Esophagus muscularis mucosa (tissue), 3 donors: ENCODE measurements at regions not wholly inside any gene's neighbourhood (a gene's known extent, or its start where the extent isn't known, plus 50 kb on each side); places are given as distances from the start of the nearest gene placed in this dataset.

Source experiments
- POLR2A ChIP-seq: fragments of 450-650 bp; IDR thresholded peaks from one replicate; pipeline ENCODE4 v1.6.1; 2017; ENCODE audit warnings: antibody characterized with exemption, moderate library complexity, mild to moderate bottlenecking, low read depth
- POLR2AphosphoS5 ChIP-seq, 2 donors: sonication (generic); formaldehyde crosslinking; IDR thresholded peaks; one replicate each; pipeline ENCODE4 v1.6.1; 2017; ENCODE audit warnings: antibody characterized with exemption in 2 of 2
- TF ChIP-seq, protein P1 (sequence below), 3 experiments: fragments of 200-600 bp in 2 of 3; fragments of 450-650 bp in 1 of 3; sonication (generic) in 2 of 3; IDR thresholded peaks; one replicate each; pipeline ENCODE4 v1.5.1; 2017 to 2019; ENCODE audit warnings: antibody characterized with exemption in 3 of 3, mild to moderate bottlenecking in 2 of 3, moderate library complexity in 1 of 3

DNA sequence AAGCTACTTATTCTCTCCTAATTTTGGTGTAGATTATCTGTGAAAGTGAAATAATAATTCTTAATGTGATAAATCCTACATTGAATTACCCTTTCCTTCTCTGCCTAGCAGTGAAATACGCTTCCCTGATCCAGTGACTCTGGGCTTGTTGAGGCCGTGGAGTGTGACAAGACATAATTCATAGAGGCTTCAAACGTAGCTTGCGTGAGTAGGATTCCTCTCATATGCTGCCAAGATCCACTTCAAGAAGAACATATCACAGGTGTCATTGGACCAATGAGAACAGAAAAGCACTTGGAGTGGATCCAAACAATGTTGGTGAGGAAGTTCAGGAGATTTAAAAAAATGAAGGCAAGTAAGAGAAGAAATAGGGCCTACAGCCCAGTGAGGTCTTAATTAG lies 221.3 kb upstream of the TMEFF2 start:
- TF ChIP-seq POLR2AphosphoS5 (IDR thresholded peaks at IDR 0.05) (no peak), POLR2A (no peak)
- TF ChIP-seq, protein P1, sequence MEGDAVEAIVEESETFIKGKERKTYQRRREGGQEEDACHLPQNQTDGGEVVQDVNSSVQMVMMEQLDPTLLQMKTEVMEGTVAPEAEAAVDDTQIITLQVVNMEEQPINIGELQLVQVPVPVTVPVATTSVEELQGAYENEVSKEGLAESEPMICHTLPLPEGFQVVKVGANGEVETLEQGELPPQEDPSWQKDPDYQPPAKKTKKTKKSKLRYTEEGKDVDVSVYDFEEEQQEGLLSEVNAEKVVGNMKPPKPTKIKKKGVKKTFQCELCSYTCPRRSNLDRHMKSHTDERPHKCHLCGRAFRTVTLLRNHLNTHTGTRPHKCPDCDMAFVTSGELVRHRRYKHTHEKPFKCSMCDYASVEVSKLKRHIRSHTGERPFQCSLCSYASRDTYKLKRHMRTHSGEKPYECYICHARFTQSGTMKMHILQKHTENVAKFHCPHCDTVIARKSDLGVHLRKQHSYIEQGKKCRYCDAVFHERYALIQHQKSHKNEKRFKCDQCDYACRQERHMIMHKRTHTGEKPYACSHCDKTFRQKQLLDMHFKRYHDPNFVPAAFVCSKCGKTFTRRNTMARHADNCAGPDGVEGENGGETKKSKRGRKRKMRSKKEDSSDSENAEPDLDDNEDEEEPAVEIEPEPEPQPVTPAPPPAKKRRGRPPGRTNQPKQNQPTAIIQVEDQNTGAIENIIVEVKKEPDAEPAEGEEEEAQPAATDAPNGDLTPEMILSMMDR (IDR thresholded peaks at IDR 0.05) = no peak
